Vagina (tissue), 2 donors: ENCODE measurements at regions not wholly inside any gene's neighbourhood (a gene's known extent, or its start where the extent isn't known, plus 50 kb on each side); places are given as distances from the start of the nearest gene placed in this dataset.
A peak's percentile ranks its signal among the peaks of the same experiment; 100 is the strongest.

Source experiments
- DNase-seq, 2 donors: peaks; one replicate each; pipeline ENCODE4 v3.0.0-alpha.2; 2017; ENCODE audit errors: extremely low spot score in 2 of 2
- H3K27ac ChIP-seq: fragments of 200-600 bp; sonication (generic); one replicate; pipeline ENCODE4 v1.5.1; 2019
- H3K27me3 ChIP-seq: fragments of 200-600 bp; sonication (generic); one replicate; pipeline ENCODE4 v1.5.1; 2019
- H3K36me3 ChIP-seq, 2 donors: fragments of 200-600 bp; sonication (generic); one replicate each; pipeline ENCODE4 v1.5.1; 2017 to 2019
- H3K4me1 ChIP-seq: fragments of 200-600 bp; sonication (generic); one replicate; pipeline ENCODE4 v1.5.1; 2019
- H3K4me3 ChIP-seq, 2 donors: fragments of 200-600 bp; sonication (generic); 1 replicate in 1 of 2; 2 replicates in 1 of 2; pipeline ENCODE4 v1.5.1; 2016 to 2019
- H3K9me3 ChIP-seq: fragments of 200-600 bp; sonication (generic); one replicate; pipeline ENCODE4 v1.5.1; 2019
- POLR2A ChIP-seq, 2 donors: fragments of 450-650 bp; IDR thresholded peaks; one replicate each; pipeline ENCODE4 v1.6.1; 2017; ENCODE audit warnings: antibody characterized with exemption in 2 of 2, mild to moderate bottlenecking in 2 of 2, moderate library complexity in 2 of 2
- POLR2AphosphoS5 ChIP-seq, 2 donors: sonication (generic); formaldehyde crosslinking; IDR thresholded peaks; one replicate each; pipeline ENCODE4 v1.9.0; 2017; ENCODE audit warnings: antibody characterized with exemption in 2 of 2, mild to moderate bottlenecking in 2 of 2, low read depth in 1 of 2; ENCODE audit not compliant: insufficient read depth in 1 of 2
- intact Hi-C: fragments of 100-400 bp; cut with DNase I; formaldehyde crosslinking; loops from one replicate; pipeline ENCODE4 v1.15.1; 2023
- TF ChIP-seq, protein P1 (sequence below), 3 experiments: fragments of 450-650 bp in 2 of 3; fragments of 200-600 bp in 1 of 3; sonication (generic) in 1 of 3; IDR thresholded peaks; one replicate each; pipeline ENCODE4 v1.5.1; 2017 to 2019; ENCODE audit warnings: antibody characterized with exemption in 3 of 3, mild to moderate bottlenecking in 2 of 3, moderate library complexity in 2 of 3

DNA sequence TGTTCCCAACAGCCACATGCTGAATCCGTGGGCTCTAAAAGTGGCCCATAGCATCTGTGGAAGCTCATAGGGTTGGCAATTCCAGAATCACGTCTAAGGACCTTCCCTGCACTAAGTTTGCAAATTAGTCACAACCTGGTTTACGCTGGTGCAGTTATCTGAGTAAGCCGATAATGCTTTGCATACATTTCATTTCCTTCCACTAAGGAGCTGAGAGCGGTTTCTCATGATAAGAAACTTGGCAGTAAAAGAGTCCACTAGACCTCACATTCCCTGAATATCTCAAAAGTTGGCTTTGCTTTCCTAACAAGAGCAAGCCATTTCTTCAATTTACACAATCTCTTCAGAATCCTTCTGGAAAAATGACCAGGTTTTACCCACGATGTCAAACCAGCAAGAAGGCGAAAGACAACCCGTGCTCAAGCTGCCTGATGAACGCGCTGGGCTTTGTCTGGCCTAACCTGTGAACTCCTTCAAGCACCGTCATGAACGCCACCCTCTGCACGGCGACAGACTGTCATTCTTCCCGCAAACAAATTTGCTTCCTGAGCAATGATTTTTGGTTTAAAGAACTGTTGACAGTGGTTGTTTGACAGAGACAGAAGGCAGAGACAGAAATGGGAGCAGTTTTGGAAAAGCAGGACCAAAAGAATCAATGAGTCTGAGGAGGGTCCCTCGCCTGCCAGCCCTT, 73.0 kb upstream of the COPS8 start:
- Histone ChIP-seq H3K27ac (no peak overlapping the region), H3K27me3 (no peaks in the 10 kb centered on the region), H3K4me3 (no peak overlapping the region), H3K4me1 (no peaks in the 10 kb centered on the region), H3K36me3 (no peaks in the 10 kb centered on the region), H3K9me3 (no peaks in the 10 kb centered on the region)
- TF ChIP-seq, protein P1, sequence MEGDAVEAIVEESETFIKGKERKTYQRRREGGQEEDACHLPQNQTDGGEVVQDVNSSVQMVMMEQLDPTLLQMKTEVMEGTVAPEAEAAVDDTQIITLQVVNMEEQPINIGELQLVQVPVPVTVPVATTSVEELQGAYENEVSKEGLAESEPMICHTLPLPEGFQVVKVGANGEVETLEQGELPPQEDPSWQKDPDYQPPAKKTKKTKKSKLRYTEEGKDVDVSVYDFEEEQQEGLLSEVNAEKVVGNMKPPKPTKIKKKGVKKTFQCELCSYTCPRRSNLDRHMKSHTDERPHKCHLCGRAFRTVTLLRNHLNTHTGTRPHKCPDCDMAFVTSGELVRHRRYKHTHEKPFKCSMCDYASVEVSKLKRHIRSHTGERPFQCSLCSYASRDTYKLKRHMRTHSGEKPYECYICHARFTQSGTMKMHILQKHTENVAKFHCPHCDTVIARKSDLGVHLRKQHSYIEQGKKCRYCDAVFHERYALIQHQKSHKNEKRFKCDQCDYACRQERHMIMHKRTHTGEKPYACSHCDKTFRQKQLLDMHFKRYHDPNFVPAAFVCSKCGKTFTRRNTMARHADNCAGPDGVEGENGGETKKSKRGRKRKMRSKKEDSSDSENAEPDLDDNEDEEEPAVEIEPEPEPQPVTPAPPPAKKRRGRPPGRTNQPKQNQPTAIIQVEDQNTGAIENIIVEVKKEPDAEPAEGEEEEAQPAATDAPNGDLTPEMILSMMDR (IDR thresholded peaks at IDR 0.05) = no peak
- TF ChIP-seq POLR2AphosphoS5 (IDR thresholded peaks at IDR 0.05; ENCODE audit: insufficient read depth in 1 of 2, low read depth in 1 of 2) (no peak), POLR2A (IDR thresholded peaks at IDR 0.05) (no peak)
- DNase-seq = no peak
- intact Hi-C loops = no loop called here

DNA sequence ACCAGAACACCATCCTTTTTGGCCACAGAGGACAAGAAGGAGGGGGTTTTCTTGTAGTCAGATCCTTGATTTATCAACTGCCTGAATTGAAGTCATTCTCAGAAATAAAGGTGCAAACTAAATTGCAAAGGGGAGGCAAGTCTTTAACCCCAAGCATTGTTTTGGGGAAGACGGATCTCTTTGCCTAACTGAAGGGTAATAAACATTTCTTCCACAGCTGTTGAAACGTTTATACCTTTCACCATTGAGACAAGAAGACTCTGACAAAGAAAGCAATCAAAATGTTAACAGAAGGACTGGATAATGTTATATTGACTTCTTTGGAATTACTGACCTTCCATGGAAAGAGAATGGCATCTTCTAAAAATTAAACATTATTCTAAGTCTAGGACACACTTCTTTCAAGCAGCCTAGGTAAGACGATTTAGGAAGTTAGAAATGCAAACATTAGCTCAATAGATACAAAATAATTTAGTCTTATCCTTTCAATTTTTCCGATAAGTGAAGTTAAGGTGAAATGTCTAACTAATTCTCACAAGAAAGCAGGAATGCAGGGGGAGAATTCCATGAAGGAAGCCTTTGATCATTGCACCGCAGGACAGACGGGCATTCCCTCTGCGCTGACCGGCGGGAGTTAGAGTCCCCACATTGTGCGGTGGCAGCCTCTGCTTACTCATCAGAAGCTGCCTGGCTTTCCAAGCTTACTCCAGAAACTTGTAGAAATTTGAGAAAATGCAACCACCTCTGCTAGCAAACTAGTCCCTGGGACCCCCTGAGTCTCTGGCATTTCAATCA, 69.4 kb upstream of the COPS8 start:
- no peaks in the 10 kb centered on the region for H3K36me3 ChIP-seq
- intact Hi-C loops = no loop called here
- H3K27ac ChIP-seq = no peak overlapping the region
- H3K9me3 ChIP-seq = no peaks in the 10 kb centered on the region
- TF ChIP-seq, protein P1 (IDR thresholded peaks at IDR 0.05) = no peak
- TF ChIP-seq POLR2A (IDR thresholded peaks at IDR 0.05) = no peak
- TF ChIP-seq POLR2AphosphoS5 (IDR thresholded peaks at IDR 0.05; ENCODE audit: insufficient read depth in 1 of 2, low read depth in 1 of 2) = no peak
- no peak for DNase-seq
- H3K4me1 ChIP-seq = no peaks in the 10 kb centered on the region
- no peaks in the 10 kb centered on the region for H3K27me3 ChIP-seq
- no peak overlapping the region for H3K4me3 ChIP-seq

DNA sequence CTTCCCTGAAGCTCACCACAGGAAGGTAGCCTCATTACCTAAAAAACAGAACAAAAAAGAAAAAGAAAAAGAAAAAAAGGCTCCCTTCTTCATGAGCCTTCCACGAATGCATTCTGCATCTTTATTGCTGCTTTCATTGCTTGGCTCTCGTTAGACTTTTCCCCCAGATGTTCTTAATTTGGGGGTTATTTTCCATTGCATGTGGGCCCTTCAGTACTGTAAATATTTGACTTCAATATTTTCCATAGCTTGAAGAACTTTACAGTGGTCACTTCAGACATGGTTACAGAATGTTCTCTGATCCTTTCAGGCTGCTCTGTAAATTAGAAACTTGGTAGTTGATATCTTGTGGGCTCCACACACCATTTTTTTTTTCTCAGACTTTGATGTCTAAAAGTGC, 65.6 kb upstream of the COPS8 start:
- Histone ChIP-seq H3K27ac (no peak overlapping the region), H3K4me1 (no peaks in the 10 kb centered on the region)
- intact Hi-C loops = loop anchor here (10.0 kb wide), 1 partner anchor 515 kb away; a partner anchor contains a TSS

DNA sequence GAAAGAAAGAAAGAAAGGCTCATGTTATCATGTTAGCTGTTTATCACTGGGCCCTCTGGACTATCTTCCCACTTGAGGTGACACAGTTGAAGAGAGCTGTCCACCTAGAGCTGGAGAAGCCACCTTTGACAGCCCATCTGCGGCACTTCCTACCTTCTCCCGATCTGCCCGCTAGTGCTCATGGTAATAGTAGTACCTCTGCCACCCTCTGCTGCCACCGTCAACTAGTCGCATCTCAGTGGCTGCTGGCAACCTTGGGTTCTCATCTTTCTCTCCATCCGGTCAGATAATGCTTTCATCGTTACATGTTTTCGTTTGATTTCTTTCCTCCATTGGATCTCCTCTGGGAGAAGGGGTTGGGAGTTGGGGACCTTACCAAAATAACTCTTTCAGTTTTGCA, 63.2 kb upstream of the COPS8 start:
- H3K36me3 ChIP-seq = no peaks in the 10 kb centered on the region
- peak in 1 of 2 donors; percentile 62 for DNase-seq
- no peak overlapping the region for H3K4me3 ChIP-seq
- no peaks in the 10 kb centered on the region for H3K27me3 ChIP-seq
- intact Hi-C loops = loop anchor here (10.0 kb wide), 1 partner anchor 518 kb away; a partner anchor contains a TSS
- H3K4me1 ChIP-seq = no peaks in the 10 kb centered on the region
- TF ChIP-seq POLR2AphosphoS5 (IDR thresholded peaks at IDR 0.05; ENCODE audit: insufficient read depth in 1 of 2, low read depth in 1 of 2) (no peak), POLR2A (IDR thresholded peaks at IDR 0.05) (no peak)
- TF ChIP-seq, protein P1 (IDR thresholded peaks at IDR 0.05) = no peak
- H3K9me3 ChIP-seq = no peaks in the 10 kb centered on the region
- no peak overlapping the region for H3K27ac ChIP-seq

More for the DNA sequence above, 65.6 kb upstream of the COPS8 start:
- DNase-seq = no peak
- TF ChIP-seq, protein P1 (IDR thresholded peaks at IDR 0.05) = no peak
- TF ChIP-seq POLR2AphosphoS5 (IDR thresholded peaks at IDR 0.05; ENCODE audit: insufficient read depth in 1 of 2, low read depth in 1 of 2) (no peak), POLR2A (IDR thresholded peaks at IDR 0.05) (no peak)
- Histone ChIP-seq H3K27me3 (no peaks in the 10 kb centered on the region), H3K4me3 (no peak overlapping the region), H3K36me3 (no peaks in the 10 kb centered on the region), H3K9me3 (no peaks in the 10 kb centered on the region)
